HK-2 (cell line): ENCODE measurements at regions not wholly inside any gene's neighbourhood (a gene's known extent, or its start where the extent isn't known, plus 50 kb on each side); places are given as distances from the start of the nearest gene placed in this dataset.
"Not testable (repeated sequence)": the region's sequence is repeated elsewhere in the genome, so short reads cannot be mapped to it uniquely, and the experiment has no call there.

Source experiments
- DNase-seq: peaks from one replicate; pipeline ENCODE4 v3.0.0-alpha.2; 2018; ENCODE audit not compliant: unreplicated experiment

DNA sequence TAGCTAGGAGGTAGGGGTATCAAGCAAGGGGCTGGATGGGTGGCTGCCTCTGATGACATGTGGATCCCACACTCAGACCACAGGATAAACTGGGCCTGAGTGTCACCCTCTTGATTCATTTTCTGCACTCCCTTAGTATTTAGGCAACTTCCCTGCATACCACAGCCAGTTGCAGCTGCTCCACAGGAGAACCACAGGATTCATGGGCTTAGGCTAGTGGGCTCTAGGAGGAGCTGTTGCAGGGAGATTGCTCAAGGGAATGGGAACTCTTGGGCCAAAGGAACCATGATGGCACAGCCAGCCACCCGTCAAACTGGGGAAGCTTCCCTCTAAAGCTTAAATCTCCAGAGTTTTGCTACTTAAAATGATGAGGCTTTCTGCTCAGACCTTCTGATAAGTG, 269.7 kb upstream of the ASIC2 start:
- no peak for DNase-seq

DNA sequence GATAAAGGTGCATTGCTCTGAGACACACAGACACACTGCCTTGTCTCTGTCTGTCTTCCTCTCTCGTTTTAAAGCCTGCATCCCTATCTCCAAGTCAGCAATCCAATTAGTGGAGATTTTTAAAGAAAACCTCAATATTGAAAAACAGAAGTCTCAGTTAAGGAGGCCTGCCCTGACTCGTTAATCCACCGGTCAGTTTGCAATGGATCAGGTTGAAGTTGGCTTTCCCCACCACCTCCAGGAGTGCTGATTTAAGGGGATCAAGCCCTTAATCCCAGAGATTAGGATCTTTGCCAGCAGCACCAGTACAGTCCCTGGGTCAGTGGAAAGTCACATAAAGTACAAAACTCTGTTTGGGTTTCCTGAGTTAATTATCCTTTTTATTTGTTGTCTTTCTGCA, 271.1 kb upstream of the ASIC2 start:
- no peak for DNase-seq

DNA sequence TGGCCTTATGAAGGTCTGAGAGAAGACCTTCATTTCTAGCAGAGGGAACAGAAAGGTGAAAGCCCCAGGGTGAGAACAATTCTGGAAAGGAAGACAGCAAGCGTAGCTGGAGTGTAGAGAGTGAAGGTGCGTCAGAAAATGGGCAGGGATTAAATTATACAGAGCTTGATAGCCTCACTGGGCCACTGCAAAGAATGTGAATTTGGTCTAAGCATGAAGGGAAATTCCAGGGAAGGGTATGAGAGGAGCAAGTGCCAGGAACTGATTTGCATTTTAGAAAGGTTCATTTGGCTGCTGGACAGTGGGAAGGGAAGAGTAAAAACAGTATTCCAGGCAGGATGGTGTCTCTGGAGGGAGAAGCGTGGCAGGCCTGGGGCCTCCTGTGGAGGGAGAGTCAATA, 274.1 kb upstream of the ASIC2 start:
- DNase-seq, result no peak

DNA sequence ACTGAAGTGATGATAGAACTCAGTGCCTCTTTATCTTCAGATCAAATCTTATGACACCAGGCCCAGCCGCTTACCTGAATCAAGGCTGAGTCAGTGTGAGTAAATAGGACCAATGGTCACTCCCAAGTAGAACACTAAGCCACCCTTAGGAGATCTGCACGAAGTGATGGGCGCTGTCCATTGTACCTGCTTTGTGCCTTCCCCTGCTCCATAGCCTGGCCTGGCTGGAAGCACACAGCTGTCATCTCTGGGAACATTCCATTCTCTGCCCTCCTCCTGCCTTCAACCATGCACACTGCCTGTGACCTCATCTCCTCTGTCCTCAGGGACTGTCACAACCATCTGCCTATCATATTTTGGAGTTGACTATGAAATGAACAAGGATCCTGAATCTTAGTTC, 279.5 kb upstream of the ASIC2 start:
- DNase-seq, result no peak

DNA sequence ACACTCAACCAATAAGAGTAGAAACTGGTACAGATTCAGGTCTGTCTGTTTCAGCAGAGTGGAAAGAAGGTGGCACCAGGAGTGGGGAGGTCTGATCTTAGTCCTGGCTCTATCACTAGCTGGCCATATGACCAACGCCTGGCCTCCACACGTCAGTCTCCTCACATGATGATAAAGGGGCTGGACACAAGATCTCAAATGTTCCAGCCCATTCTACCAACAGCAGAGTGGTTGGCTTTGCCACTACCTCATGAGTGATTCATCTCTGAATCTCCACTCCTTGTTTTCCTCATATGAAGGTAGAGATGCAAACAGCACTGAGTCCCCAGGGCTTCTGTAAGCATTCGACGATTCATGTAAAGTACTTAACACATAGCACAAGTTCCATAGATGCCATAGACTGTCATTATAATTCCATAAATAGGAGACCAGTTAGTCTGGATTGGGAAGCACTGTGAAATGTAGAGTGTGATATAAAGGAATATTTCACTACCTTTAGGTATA, 281.9 kb upstream of the ASIC2 start:
- no peak for DNase-seq

DNA sequence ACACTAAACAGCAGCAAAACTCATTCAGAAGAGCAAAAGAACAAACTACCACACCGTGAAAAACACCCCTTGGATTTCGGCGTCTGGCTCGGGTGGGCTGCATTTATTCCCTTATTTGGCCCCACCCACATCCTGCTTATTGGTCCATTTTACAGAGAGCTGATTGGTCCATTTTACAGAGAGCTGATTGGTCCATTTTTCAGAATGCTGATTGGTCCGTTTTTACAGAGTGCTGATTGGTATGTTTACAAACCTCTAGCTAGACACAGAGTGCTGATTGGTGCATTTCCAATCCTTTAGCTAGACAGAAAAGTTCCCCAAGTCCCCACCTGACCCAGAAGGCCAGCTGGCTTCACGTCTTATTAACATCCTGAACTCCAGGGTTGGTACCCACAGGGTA, 286.6 kb upstream of the ASIC2 start:
- not testable (repeated sequence) for DNase-seq

DNA sequence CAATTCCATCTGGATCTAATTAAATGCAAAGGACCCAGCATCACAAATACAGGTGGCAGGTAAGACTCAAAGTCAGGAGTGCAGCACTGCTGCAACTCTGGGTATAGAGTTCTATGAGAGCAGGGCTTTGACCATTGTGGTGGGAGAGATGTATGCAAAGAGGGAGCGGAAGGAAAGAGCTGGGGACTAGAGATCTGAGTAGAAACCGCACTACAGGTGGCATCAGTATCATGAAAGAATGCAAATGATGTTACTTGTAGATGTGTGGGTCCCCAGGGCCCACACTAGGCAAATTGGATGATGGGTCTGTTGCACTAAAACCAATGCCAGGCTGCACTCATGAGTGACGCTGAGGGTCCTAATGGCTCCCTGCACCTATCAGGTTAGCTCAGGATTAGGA, 287.1 kb upstream of the ASIC2 start:
- DNase-seq, result no peak

DNA sequence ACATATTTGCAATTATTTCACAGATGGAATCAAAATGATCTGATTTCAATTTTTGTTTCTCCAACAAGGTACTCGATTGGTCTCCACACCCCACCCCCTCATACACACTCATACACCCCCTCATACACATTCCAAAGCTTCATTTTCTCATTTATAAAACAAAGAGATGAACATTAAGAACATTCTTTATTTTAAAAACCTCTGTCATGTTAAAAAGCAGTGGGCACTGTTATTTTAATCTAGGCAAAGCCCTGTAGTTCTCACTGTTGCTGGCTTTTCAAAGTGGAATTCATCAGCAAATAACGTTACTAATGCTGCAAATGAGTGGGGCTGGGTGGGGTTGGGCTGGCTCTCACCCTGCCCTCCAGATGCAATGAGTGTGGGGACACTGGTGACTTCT, 289.6 kb upstream of the ASIC2 start:
- no peak for DNase-seq

DNA sequence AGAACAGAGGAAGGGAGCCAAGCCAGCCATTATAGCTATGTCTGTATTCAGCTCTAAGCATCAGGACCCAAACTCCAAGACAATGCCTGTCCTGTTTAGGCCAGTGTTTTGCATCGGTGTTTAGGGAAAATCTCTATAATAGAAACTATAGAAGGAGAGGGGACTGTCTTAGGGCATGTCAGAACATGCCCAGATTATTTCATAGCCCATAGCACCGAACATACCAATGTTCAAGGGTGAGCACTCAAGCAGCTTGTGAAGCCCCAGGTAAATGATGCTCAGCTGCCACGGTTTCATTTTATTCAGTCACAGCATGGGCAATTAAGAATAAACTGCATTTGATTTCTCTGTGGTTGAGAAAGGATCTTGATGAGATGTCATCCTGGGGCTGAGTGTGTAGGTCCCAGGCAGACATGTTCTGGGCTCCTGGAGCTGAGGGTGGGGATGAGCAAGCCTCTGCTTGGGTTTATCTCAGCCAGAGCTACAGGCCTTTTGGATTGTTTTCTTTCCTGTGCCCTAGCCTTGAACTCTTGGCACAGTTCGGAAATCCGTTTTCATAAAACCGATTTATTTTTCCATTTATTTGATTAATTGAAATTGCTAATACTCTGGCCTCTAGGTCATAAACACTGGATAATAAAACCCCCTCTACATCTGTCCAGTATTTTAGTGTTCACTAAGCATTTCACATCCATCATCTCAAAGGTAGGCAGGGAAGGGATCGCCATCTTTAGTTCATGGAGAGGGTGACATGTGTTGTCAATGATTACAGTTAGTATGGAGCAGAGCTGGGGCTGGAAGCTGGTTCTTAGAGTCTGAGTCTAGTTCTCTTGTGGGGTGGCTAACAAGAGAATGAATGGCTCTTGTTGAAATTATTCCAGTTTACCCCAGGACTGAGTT, 290.7 kb upstream of the ASIC2 start:
- DNase-seq, result no peak

DNA sequence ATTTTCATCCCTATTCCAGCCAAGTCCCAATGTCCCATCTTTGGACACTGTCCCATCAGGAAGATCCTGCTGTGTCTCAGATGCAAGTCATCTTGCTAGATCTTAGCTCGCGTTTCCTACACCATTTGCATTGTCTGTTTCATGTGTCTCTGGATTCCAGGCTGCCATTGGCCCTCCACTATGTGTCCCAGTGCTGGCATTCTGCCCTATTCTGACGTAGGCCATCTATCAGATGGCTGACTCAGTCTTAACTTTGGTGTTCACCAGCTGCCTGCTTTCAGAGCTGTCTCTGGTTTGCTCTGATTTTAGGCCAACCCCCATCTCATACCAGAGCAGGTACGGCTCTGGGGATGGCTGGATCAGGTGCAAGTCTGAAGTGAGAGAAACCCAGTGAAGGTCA, 300.9 kb upstream of the ASIC2 start:
- no peak for DNase-seq

DNA sequence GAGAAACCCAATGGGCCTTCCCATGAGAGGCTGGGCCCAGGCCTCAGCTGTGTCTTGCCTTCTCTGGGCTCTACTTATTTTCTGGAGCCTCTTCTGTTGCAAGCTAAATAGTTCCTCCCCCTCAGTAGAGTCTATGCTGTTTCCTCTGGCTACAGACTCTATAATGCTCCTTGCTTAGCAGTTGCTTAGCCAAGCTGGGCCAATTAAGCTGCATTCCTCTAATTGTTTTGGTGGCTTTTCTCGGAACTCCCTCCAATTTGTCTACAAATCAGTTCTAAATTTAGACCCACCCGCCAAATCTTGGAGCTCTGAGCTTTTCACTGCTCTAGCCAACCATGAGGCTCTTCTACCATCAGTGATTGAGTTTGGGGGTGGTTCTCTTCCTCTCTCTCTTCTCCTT, 302.7 kb upstream of the ASIC2 start:
- no peak for DNase-seq

DNA sequence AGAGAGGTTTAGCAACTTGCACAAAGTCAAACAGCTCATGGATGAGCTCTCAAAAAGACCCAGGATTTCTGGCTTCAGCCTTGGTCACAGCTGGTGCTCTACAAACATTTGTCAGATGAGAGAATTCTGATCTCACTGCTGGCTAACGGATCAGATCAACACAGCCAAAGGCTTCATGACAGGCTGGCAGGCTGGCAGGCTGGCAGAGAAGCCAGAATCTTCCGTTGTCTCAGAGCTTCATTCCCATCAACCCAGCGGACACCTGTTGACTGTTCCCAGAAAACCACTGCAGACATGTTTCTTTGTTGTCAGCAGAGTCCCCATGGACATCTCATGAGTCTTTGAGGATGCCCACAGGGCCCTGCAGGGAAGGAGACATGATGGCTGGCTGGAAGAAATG, 303.8 kb upstream of the ASIC2 start:
- DNase-seq, result no peak

DNA sequence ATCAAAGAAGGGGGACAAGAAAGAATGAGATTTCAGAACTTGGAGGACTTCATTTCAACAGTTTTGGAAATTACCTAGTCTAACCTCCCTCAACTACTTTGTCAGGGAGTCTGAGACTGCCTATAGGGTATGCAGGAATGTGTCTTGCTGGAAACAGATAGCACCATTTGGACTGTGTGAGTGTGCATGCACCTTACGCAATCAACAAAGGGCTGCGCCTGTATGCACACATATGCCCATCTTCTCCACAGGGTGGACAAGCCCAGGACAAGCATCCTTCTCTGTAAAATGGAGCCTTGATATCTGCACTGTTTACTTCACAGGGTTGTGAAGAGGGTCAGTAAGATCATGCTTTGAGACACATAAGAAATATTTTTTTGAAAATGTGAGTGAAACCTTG, 305.7 kb upstream of the ASIC2 start:
- DNase-seq, result no peak

DNA sequence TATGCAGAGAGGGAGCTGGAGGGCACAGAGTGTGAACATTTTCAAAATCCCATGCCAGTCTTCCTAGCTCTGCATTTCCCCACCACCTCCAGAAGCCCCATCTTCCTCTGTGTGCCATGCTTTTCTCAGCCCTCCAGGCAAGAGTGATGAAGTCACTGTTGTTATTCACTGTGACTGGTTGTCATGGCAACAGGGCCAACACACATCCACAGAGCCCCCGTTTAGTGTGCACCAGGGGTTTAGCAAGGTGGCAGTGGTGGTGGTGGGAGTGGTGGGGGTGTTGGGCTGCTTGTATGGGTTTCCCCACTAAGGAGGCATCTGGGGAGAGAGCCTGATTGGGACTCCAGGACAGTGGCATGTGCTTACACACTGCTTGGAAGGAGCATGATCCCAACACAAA, 309.9 kb upstream of the ASIC2 start:
- DNase-seq, result no peak

DNA sequence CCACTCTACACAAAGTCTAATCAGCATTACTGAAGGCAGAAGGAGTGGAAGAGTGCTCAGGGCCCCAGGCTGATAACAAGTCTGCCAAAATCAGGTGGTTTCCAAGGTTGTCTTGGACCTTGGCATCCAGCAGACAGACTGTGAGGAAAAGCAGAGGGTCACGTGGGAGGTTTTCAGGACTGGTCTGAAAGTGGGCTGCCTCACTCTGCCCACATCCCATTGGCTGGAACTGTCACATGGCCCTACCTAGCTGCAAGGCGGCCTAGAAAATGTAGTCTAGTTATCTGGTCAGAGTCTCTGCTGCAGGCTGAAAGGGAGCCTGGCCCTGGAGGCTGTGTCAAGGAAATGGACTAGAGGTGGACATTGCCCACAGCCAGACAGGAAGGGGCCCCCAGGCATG, 310.7 kb upstream of the ASIC2 start:
- no peak for DNase-seq

DNA sequence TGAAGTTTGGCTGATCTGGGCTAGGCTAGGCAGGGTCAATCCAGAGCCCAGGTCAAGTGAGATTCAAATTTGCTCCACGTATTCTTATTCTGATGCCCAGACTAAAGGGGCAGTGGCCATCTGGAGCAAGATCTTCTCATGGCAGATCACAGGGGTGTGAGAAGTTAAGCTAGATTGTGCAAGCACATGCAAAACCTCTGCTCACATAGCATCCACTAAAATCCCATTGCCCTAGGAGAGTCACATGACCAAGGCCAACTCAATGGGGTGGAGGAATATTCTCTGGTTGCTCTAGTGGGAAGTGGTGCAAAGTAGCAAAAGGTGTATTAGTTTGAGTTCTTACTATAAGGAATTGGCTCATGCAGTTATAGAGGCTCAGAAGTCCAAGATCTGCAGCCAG, 318.4 kb upstream of the ASIC2 start:
- DNase-seq, result no peak

DNA sequence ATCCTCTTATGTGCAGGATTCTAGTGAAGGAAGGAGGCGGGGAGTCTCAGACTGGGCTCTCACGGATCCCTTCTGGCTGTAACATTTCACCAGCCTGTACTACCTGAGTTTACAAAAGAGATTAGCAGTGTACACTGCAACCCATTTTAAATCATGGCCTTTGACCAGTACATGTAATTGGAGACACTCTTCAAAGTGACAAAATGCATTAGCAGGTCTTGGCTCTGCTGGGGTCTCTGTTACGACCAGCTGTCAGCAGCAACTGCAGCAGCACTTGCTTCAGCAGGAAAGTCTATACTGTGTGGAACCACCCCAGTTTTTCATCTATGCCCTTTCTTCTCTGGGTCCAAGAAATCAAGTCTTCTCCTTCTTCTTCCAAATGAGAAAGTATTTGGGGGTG, 322.8 kb upstream of the ASIC2 start:
- DNase-seq, result no peak

DNA sequence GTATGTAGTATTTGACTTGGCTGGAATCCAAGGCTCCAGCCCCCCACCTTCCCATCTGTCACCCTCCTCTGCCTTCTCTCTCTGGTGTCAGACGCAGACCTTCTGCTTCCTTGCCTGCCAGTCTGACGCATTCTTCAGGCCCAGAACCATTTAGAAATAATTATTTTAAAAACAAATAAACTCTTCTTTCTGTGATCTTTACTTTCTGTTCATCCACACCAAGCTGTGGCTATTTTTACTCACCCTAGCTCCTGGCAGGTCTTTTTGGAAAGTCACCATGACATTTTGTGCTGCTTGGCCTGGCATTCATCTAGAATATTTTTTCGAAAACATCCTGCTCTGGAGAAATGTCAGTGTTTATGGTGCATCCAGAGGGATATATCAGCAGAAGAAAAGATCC, 330.7 kb upstream of the ASIC2 start:
- no peak for DNase-seq

DNA sequence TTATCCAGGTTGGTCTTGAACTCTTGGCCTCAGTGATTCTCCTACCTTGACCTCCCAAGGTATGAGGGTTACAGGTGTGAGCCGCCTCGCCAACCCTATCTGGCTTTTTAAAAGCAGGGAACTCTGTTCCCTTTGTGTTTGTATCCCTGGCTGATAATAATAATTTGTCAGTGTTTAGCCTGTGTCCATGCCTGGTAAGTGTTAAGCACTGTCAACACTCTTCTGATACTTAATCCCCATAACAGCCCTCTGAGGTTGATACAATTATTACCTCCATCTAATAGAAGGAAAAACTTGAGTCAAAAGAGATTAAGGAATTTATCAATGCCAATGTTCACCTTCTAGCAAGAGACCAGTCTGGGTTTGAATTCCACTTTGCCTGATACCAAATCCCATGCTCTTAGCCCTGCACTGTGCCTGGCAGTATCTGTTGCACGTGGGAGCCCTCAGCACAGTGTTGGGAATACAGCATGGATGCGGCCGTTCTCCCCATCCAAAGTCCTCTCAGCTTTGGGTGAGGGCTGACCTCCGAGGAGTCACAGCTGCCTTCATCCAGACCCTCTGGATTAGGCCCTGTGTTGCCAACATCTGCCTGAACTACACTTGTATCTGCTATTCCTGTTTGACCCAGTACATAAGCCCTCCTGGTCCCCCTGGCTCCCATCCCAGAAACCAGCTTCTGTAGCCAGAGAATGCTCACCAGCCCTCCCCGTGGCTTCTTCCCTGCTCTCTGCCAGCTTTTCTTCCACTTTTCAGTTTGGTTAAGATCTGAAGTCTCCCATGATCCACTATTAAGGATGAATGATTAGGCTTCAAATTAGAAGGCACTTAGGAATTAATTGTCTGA, 335.6 kb upstream of the ASIC2 start:
- DNase-seq, result no peak

DNA sequence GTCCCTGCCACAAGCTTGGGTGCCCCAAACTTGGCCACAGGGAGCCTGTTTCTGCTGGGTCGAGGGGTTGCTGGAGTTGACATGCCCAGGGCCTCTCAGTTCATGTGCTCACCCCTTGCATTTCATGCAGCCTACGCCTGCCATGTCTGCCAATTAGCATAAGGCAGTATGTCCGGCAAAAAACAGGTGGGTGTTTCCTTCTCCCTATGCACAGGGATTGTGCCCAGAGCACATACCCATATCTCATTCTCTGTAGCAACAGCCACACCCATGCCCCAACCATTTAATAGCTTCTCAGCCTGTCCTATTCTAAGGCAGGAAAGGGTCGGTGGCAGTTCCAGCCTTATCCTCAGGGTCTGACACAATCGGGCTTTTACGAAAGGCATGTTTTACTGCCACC, 340.4 kb upstream of the ASIC2 start:
- DNase-seq, result no peak

DNA sequence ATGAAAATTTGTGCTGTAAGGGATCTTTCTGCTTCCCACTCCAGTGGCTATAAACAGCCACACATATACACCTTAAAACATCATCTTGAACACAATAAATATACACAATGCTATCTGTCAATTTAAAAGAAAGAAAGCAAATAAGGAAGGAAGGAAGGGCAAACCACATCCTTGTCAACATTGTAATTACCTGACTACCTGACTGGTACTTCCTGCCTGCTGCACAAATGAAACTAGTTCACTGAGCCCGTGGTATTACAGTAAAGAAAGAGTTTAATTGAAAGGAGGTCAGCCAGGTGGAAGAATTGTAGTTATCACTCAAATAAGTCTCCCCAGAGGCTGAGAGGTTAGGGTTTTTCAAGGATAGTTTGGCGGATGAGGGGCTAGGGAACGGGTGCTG, 344.4 kb upstream of the ASIC2 start:
- no peak for DNase-seq

DNA sequence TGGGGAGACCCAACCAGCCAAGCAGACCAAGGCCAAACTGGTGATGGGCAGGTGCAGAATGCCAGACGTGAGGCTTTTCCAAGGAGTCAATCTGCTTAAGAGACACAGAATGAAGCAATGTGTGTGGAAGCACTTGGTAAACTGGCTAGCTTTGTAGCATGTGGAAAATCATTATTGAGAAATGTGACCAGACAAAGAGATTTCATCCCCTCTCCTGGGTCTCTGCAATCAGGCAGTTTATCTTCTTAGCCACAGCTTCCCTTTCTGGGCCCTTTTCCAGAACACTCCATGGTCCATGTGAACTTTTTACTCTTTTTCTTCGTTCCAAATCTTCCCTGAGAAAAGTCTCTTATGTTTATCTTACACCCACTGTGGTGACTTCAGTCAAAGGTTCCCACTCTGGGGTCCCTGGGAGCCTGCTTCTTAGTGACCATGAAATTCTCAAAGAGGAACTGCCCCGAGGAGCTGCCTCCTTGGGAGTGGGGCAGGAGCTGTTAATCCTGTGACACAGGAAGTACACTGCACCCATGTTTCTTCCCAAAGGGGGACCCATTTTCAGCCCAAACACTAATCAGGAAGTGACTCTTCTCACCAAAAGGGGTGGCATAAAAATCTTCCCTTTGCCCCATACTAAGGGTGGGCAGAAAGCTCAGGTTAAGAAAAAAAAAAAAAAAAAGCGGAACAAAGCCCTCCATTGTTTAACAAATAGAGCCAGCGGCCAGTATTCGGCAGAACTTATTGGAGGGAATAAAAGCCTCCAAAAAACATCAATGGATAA, 346.2 kb upstream of the ASIC2 start:
- DNase-seq, result no peak
